LNCaP clone FGC (cell line): ENCODE measurements at regions not wholly inside any gene's neighbourhood (a gene's known extent, or its start where the extent isn't known, plus 50 kb on each side); places are given as distances from the start of the nearest gene placed in this dataset.
A peak's percentile ranks its signal among the peaks of the same experiment; 100 is the strongest.

Experiments used
- DNase-seq: peaks from one replicate; pipeline ENCODE4 v3.0.0-alpha.2; 2011; ENCODE audit warnings: low read depth
- H3K4me3 ChIP-seq: 2 replicates; pipeline ENCODE4 v1.5.1; 2011; ENCODE audit warnings: mild to moderate bottlenecking, low read depth, low read length, control low read depth
- CTCF ChIP-seq: IDR thresholded peaks from 2 replicates; pipeline ENCODE4 v1.5.1; 2012; ENCODE audit warnings: mild to moderate bottlenecking; ENCODE audit not compliant: control insufficient read depth, insufficient read depth; ENCODE audit errors: extremely low read depth

GRCh38 chr15:45958924-45959323, 324.1 kb downstream of the SQOR start:
- TF ChIP-seq CTCF = no peak
- DNase-seq = peak; percentile 44
- no peak overlapping the region for H3K4me3 ChIP-seq

DNA sequence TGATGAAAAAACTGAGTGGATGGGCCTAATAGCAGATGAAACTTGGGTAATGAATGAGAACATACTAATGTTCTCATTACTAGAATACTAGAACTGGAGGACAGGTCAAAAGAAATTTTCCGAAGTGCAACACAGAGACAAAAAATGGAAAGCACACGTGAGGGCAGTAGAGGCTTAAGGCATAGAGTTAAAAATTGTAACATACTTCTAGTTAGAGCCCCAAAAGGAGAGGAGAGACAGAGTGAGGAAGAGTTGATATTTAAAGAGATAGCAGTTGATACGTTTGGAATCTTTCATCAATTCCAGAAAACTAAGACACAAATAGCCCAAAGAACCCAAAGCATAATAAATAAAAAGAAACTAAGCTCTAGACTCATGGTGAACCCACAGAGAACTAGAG, 327.9 kb downstream of the SQOR start:
- no peak for TF ChIP-seq CTCF
- DNase-seq = no peak
- no peak overlapping the region for H3K4me3 ChIP-seq

GRCh38 chr15:45970542-45970941, 335.7 kb downstream of the SQOR start:
- DNase-seq = no peak
- H3K4me3 ChIP-seq = no peak overlapping the region
- no peak for TF ChIP-seq CTCF

DNA sequence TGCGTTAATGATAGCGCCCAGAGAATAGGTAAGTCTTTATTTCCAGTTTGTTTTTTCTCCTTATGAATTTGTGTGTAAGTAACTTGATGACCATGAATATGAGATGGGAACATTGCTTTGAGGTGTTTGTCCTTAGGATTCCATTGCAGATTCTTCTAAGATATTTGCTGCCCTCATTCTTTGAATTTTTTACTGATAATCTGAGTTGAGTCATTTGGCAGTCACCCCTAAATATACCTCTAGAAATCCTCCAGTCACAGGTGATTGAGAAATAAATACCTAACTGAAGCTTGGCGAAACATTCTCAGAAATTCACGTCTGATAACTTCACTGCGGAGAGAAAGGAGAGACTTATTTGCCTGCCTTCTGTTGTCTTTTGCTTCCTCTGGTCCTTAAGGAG, 345.5 kb downstream of the SQOR start:
- H3K4me3 ChIP-seq = no peak overlapping the region
- DNase-seq = no peak
- no peak for TF ChIP-seq CTCF

DNA sequence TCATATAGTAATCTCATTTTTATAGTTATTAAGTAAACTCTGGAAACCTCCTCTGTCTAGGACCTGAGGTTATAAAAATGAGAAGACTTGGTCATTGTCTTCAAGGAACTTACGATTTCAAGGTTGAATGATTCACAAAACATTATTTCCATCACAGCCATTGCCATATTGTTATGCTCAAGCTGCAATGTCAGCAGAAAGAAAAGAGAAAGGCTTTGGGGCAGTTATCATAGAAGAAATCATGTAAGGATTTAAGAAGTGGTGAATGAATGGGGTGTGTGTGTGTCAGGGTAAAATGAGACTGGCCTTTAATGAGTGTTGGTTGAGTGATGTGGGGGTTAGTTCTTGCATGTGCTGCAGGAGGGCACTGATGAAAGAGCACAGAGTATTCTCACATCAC, 346.8 kb downstream of the SQOR start:
- no peak overlapping the region for H3K4me3 ChIP-seq
- no peak for DNase-seq
- no peak for TF ChIP-seq CTCF

DNA sequence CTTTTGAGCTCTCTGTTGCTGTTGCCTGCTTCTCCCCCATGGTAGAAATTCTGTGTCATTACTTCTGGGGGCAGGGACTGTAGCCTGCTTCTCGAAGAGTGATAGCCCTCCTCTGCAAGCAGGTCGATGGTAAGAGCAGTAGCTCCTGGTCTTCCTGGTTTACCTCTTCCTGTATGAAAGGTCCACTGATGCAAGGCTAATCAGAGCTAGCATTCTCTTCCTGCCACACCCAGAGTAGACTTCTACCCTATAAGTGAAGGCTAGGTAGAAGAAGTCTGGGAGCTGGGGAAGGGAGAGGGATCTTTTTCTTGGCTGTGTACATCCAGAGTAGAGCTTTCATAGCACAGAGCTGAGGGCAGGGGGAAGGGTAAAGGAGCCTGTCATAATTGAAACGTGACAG, 357.0 kb downstream of the SQOR start:
- no peak for DNase-seq

More for the DNA sequence above, 357.0 kb downstream of the SQOR start:
- no peak overlapping the region for H3K4me3 ChIP-seq
- TF ChIP-seq CTCF = no peak
